ENCODE measurements at regions not wholly inside any gene's neighbourhood (a gene's known extent, or its start where the extent isn't known, plus 50 kb on each side); places are given as distances from the start of the nearest gene placed in this dataset.

GRCh38 chr18:78558101-78558810 lies 421.4 kb upstream of the SALL3 start:
- no peaks in the 10 kb centered on the region for H3K4me1 ChIP-seq (ENCODE audit: low read depth)
- no peaks in the 10 kb centered on the region for H3K36me3 ChIP-seq (ENCODE audit: low read depth)
- intact Hi-C loops (cut with DNase I, micrococcal nuclease) = no loop called here
- peaks cover 15% of the 10 kb centered on the region for H3K9me3 ChIP-seq
- ATAC-seq = no peak
- no peak for TF ChIP-seq CTCF (IDR thresholded peaks at IDR 0.05)
- no peak overlapping the region for H3K4me3 ChIP-seq
- no peak for DNase-seq

DNA sequence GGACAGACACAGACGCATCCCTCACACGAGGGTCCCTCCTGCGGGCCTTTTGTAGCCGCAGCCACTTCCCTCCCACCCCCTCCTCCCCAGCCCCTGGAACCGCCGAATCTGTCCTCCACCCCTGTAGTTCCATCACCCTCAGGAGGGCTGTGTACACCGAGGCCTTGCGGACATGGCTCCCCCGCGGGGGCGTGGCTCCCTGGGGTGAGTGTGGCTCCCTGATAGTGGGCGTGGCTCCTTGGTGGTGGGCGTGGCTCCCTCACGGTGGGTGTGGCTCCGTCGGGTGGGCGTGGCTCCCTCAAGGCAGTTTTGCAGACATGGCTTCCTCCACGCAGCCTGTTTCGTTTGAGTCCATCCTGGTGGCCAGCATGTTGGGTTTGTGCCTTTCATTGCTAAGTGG lies 420.7 kb upstream of the SALL3 start:
- H3K9me3 ChIP-seq = peaks cover 15% of the 10 kb centered on the region
- H3K4me3 ChIP-seq = no peak overlapping the region
- H3K36me3 ChIP-seq (ENCODE audit: low read depth) = no peaks in the 10 kb centered on the region
- TF ChIP-seq CTCF (IDR thresholded peaks at IDR 0.05) = no peak
- no peaks in the 10 kb centered on the region for H3K4me1 ChIP-seq (ENCODE audit: low read depth)
- intact Hi-C loops (cut with DNase I, micrococcal nuclease) = no loop called here
- ATAC-seq (no peak), DNase-seq (no peak)

DNA sequence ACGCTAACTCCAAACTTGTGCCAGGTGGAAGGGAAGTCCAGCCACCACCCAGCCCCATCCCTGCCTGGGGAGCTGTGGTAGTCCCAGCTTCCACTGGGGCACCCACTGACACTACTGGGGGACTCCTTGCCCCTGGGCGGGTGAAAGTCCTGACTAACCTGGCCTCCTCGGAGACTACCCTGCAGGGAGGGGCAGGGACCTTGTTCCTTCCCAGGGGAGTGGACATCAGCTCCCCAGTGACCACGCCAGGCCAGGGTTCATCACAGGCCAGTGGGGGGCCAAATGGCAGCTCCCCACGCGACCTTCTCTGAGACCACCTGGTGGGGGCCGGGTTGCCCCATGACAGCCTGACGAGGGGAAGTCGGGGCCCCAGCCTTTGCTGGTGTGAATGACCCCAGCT lies 420.0 kb upstream of the SALL3 start:
- no peak for DNase-seq
- Histone ChIP-seq H3K9me3 (peaks cover 15% of the 10 kb centered on the region), H3K4me1 (ENCODE audit: low read depth) (no peaks in the 10 kb centered on the region), H3K4me3 (no peak overlapping the region), H3K36me3 (ENCODE audit: low read depth) (no peaks in the 10 kb centered on the region)
- intact Hi-C loops (cut with DNase I, micrococcal nuclease) = no loop called here
- ATAC-seq = no peak
- no peak for TF ChIP-seq CTCF (IDR thresholded peaks at IDR 0.05)

DNA sequence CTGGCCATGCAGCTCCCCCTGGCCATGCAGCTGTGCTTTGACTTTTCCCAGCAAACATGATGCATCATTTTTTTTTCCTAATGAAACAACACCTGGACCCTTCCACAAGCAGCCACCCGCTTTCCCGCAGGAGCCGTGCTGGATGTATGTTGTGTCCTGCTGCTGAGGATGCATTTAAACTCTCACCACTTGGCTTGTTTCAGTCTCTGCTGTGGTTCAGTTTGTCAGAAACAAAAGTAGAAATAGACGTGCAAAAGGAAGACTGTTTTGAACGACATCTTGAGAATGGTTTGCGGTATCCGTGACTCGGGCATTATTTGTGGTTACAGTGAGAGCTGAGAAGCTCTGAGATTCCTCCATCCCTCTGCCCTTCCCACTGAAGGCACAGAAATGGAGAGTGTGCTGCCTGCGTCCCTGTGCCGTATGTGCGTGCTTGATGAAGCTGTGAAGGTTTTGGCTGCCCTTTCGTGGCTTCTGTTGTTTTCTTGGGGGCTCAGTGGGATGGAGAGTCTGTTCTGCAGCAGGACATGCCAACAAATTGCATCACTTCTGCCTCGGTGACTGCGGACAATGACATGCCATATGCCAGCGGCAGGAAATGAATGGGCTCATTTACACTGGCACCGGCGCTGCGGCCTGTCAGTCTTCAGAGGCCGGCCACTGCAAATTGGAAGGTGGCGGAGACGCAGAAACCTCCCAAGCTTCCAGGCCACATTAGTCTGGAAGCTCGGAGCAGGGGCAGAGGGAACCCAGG lies 417.7 kb upstream of the SALL3 start:
- TF ChIP-seq CTCF (IDR thresholded peaks at IDR 0.05) = no peak
- Histone ChIP-seq H3K4me1 (ENCODE audit: low read depth) (no peaks in the 10 kb centered on the region), H3K4me3 (no peak overlapping the region), H3K9me3 (peaks cover 6% of the 10 kb centered on the region), H3K36me3 (ENCODE audit: low read depth) (no peaks in the 10 kb centered on the region)
- DNase-seq = no peak
- intact Hi-C loops (cut with DNase I, micrococcal nuclease) = no loop called here
- no peak for ATAC-seq

DNA sequence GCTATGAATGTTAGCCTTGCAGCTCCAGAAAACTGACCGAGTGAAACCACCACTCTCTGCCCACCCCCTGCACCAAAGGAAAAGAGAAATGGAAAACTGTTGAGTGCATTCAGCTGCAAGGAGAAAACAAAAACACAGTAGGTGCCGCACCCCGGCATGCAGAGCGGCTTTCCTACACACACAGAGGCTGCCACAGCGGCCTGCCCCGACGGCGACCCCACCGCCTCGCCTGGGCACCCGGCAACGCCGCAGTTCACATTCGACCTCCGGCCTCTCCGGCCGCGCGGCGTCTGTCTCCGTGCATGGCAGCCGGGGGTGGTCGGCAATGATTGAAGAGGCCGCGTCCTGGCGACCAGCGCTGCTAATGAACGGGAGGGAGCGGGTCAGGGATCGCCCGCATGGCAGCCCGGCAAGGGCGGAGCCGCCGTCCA lies 417.1 kb upstream of the SALL3 start:
- ATAC-seq (no peak), DNase-seq (no peak)
- H3K4me3 ChIP-seq = no peak overlapping the region
- H3K4me1 ChIP-seq (ENCODE audit: low read depth) = no peaks in the 10 kb centered on the region
- H3K9me3 ChIP-seq = peaks cover 6% of the 10 kb centered on the region
- TF ChIP-seq CTCF (IDR thresholded peaks at IDR 0.05) = no peak
- H3K36me3 ChIP-seq (ENCODE audit: low read depth) = no peaks in the 10 kb centered on the region
- intact Hi-C loops (cut with DNase I, micrococcal nuclease) = no loop called here
